Naive B cell (primary cell): ENCODE measurements at regions not wholly inside any gene's neighbourhood (a gene's known extent, or its start where the extent isn't known, plus 50 kb on each side); places are given as distances from the start of the nearest gene placed in this dataset.

Experiments used
- ATAC-seq, 2 donors: fragments of 150-1000 bp; cut with Tn5 transposase; 2 replicates each; pipeline ENCODE4 v1.10.0; 2021; ENCODE audit warnings: low read depth in 2 of 2, mild to moderate bottlenecking in 2 of 2, moderate library complexity in 2 of 2
- DNase-seq: peaks from one replicate; pipeline ENCODE4 v3.0.0; 2022
- H3K27ac Mint-ChIP-seq, 6 donors: one replicate each; pipeline ENCODE4 v1.8.0; 2020 to 2022; ENCODE audit warnings: mild to moderate bottlenecking in 6 of 6, mixed read lengths in 6 of 6, moderate library complexity in 5 of 6, inconsistent platforms in 2 of 6
- H3K27me3 Mint-ChIP-seq, 3 donors: one replicate each; pipeline ENCODE4 v1.8.0; 2021 to 2022; ENCODE audit warnings: mixed read lengths in 3 of 3, mild to moderate bottlenecking in 1 of 3
- H3K36me3 Mint-ChIP-seq, 2 donors: one replicate each; pipeline ENCODE4 v1.8.0; 2020 to 2022; ENCODE audit warnings: mixed read lengths in 2 of 2, inconsistent platforms in 1 of 2, mild to moderate bottlenecking in 1 of 2
- H3K4me1 Mint-ChIP-seq, 3 donors: one replicate each; pipeline ENCODE4 v1.8.0; 2020 to 2022; ENCODE audit warnings: mixed read lengths in 3 of 3, inconsistent platforms in 1 of 3, mild to moderate bottlenecking in 1 of 3, moderate library complexity in 1 of 3
- H3K4me3 Mint-ChIP-seq, 8 donors: one replicate each; pipeline ENCODE4 v1.8.0; 2020 to 2022; ENCODE audit warnings: mild to moderate bottlenecking in 8 of 8, mixed read lengths in 8 of 8, moderate library complexity in 8 of 8, inconsistent platforms in 2 of 8
- H3K9me3 Mint-ChIP-seq, 7 donors: one replicate each; pipeline ENCODE4 v1.8.0; 2020 to 2022; ENCODE audit warnings: mixed read lengths in 7 of 7, mild to moderate bottlenecking in 5 of 7, inconsistent platforms in 2 of 7, moderate library complexity in 1 of 7

GRCh38 chr17:12546983-12547382, 118.7 kb upstream of the MYOCD start:
- DNase-seq (no peak), ATAC-seq (no peak)
- no peaks in the 10 kb centered on the region for H3K36me3 Mint-ChIP-seq
- H3K4me1 Mint-ChIP-seq: no peaks in the 10 kb centered on the region
- H3K27me3 Mint-ChIP-seq: peaks cover 0 to 1% (median 0%) of the 10 kb centered on the region in 3 donors
- H3K4me3 Mint-ChIP-seq: no peak overlapping the region
- peaks cover 0 to 5% (median 0%) of the 10 kb centered on the region in 7 donors for H3K9me3 Mint-ChIP-seq
- H3K27ac Mint-ChIP-seq: no peak overlapping the region

GRCh38 chr17:12547831-12548230, 117.9 kb upstream of the MYOCD start:
- ATAC-seq: no peak

GRCh38 chr17:12548558-12548957, 117.1 kb upstream of the MYOCD start:
- Mint-ChIP-seq H3K27ac (no peak overlapping the region), H3K9me3 (peaks cover 0 to 5% (median 0%) of the 10 kb centered on the region in 7 donors), H3K4me1 (no peaks in the 10 kb centered on the region), H3K36me3 (no peaks in the 10 kb centered on the region), H3K4me3 (no peak overlapping the region), H3K27me3 (peaks cover 0 to 4% (median 0%) of the 10 kb centered on the region in 3 donors)
- no peak for DNase-seq
- ATAC-seq: no peak

More at GRCh38 chr17:12547831-12548230, 117.9 kb upstream of the MYOCD start:
- no peak for DNase-seq
- Mint-ChIP-seq H3K27ac (no peak overlapping the region), H3K36me3 (no peaks in the 10 kb centered on the region), H3K4me1 (no peaks in the 10 kb centered on the region), H3K27me3 (peaks cover 0 to 4% (median 0%) of the 10 kb centered on the region in 3 donors), H3K9me3 (peaks cover 0 to 5% (median 0%) of the 10 kb centered on the region in 7 donors), H3K4me3 (no peak overlapping the region)

DNA sequence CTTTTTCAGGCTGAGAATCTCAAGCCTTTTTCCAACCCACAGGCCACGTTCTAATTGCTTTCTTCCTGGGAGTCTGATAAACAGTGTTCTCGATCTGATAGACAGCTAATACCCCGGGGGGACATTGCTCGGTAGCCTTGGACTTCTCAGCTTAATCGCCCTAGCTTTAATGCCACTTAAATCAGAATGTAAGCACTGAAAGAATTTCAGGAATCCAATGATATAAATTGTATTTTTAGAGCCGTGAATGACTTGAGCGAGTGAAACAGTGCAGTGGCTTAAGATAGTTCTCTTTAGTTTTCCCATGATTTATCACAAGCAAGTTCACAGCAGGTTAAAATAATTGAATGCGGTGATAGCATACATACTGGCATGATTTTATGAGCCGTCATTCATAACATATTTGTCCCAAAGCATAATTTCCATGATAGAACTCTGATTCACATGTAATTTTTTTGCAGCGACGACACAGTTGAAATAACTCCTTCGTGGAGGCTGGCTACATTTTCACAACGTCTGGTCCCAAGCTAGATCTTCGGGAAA, 116.1 kb upstream of the MYOCD start:
- no peak overlapping the region for H3K27ac Mint-ChIP-seq

DNA sequence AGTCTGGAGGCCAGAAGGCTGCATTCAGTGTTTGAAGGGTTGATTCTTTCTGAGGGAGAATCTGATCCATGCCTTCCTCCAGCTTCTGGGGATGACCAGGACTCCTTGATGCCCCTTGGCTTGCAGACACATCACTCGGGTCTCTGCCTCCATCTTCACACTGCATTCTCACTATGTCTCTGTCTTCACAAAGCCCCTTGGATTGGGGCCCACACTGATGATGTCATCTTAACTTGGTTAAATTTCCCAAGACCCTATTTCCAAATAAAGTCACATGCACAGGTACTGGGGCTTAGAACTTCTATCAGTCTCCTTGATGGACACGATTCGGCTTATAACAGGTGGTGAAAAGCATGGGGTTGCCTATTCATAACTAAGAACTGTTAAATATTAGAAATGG, 112.1 kb upstream of the MYOCD start:
- H3K9me3 Mint-ChIP-seq: peaks cover 0 to 5% (median 0%) of the 10 kb centered on the region in 7 donors
- no peak for ATAC-seq
- no peak for DNase-seq
- H3K27ac Mint-ChIP-seq: no peak overlapping the region
- no peaks in the 10 kb centered on the region for H3K36me3 Mint-ChIP-seq
- no peaks in the 10 kb centered on the region for H3K4me1 Mint-ChIP-seq
- H3K4me3 Mint-ChIP-seq: no peak overlapping the region
- peaks cover 0 to 4% (median 0%) of the 10 kb centered on the region in 3 donors for H3K27me3 Mint-ChIP-seq

More for the DNA sequence above, 116.1 kb upstream of the MYOCD start:
- H3K9me3 Mint-ChIP-seq: peaks cover 0 to 5% (median 0%) of the 10 kb centered on the region in 7 donors
- DNase-seq (no peak), ATAC-seq (no peak)
- no peaks in the 10 kb centered on the region for H3K36me3 Mint-ChIP-seq
- H3K27me3 Mint-ChIP-seq: peaks cover 0 to 4% (median 0%) of the 10 kb centered on the region in 3 donors
- no peaks in the 10 kb centered on the region for H3K4me1 Mint-ChIP-seq
- H3K4me3 Mint-ChIP-seq: no peak overlapping the region

GRCh38 chr17:12554251-12554650, 111.4 kb upstream of the MYOCD start:
- DNase-seq: no peak
- H3K4me3 Mint-ChIP-seq: no peak overlapping the region
- ATAC-seq: no peak
- peaks cover 0 to 5% (median 0%) of the 10 kb centered on the region in 7 donors for H3K9me3 Mint-ChIP-seq
- no peaks in the 10 kb centered on the region for H3K4me1 Mint-ChIP-seq
- peaks cover 0 to 4% (median 0%) of the 10 kb centered on the region in 3 donors for H3K27me3 Mint-ChIP-seq
- no peak overlapping the region for H3K27ac Mint-ChIP-seq
- no peaks in the 10 kb centered on the region for H3K36me3 Mint-ChIP-seq

DNA sequence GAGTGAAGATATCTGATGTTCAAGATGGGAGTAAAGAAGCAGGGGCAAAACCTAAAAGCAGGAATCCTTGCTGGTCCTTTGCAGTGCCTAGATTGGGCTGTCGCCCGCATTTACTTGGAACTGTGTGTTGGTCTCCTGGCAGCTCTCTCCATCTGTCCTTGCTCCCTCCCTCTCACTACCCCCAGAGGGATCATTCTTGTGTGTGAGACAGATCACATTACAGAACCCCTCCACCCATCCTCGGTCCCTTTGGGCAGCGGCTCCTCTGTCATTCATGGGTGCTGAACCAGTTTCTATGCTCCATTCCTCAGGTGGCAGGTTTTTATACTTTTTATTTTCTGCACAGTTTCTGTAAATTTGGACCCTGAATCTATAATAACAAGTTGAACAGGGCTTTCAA, 99.4 kb upstream of the MYOCD start:
- no peak overlapping the region for H3K27ac Mint-ChIP-seq
- no peak for ATAC-seq
- H3K4me3 Mint-ChIP-seq: no peak overlapping the region
- peaks cover 0 to 11% (median 3%) of the 10 kb centered on the region in 7 donors for H3K9me3 Mint-ChIP-seq
- H3K36me3 Mint-ChIP-seq: no peaks in the 10 kb centered on the region
- DNase-seq: no peak
- H3K4me1 Mint-ChIP-seq: peaks cover 0 to 2% (median 0%) of the 10 kb centered on the region in 3 donors
- H3K27me3 Mint-ChIP-seq: peaks cover 0 to 8% (median 0%) of the 10 kb centered on the region in 3 donors

- H3K9me3 Mint-ChIP-seq: peaks cover 4 to 15% (median 8%) of the 10 kb centered on the region in 7 donors
- H3K4me1 Mint-ChIP-seq: peaks cover 0 to 2% (median 0%) of the 10 kb centered on the region in 3 donors
- no peak overlapping the region for H3K27ac Mint-ChIP-seq
- H3K27me3 Mint-ChIP-seq: peaks cover 0 to 8% (median 0%) of the 10 kb centered on the region in 3 donors
- DNase-seq: no peak
- no peak for ATAC-seq
- no peak overlapping the region for H3K4me3 Mint-ChIP-seq
- no peaks in the 10 kb centered on the region for H3K36me3 Mint-ChIP-seq
These were observed 98.3 kb upstream of the MYOCD start for GRCh38 chr17:12567077-12568053.

- Mint-ChIP-seq H3K36me3 (no peaks in the 10 kb centered on the region), H3K4me1 (peaks cover 0 to 2% (median 0%) of the 10 kb centered on the region in 3 donors), H3K4me3 (no peak overlapping the region), H3K27me3 (peaks cover 0 to 7% (median 0%) of the 10 kb centered on the region in 3 donors), H3K9me3 (peaks cover 4 to 15% (median 8%) of the 10 kb centered on the region in 7 donors), H3K27ac (no peak overlapping the region)
- DNase-seq: no peak
- ATAC-seq: no peak
These were observed 97.1 kb upstream of the MYOCD start for GRCh38 chr17:12568358-12569251.

DNA sequence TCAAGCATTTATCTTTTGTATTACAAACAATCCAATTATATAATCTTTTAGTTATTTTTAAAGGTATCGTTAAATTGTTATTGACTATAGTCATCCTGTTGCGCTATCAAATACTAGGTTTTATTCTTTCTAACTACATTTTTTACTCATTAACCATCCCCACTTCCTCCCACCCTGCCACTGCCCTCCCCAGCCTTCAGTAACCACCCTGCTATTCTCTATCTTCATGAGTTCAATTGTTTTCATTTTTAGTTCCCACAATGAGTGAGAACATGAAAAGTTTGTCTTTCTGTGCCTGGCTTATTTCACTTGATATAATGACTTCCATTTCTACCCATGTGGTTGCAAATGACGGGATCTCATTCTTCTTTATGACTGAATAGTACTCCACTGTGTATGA, 94.1 kb upstream of the MYOCD start:
- H3K27ac Mint-ChIP-seq: no peak overlapping the region
- no peak for DNase-seq
- H3K4me1 Mint-ChIP-seq: no peaks in the 10 kb centered on the region
- H3K9me3 Mint-ChIP-seq: peaks cover 4 to 10% (median 6%) of the 10 kb centered on the region in 7 donors
- no peaks in the 10 kb centered on the region for H3K36me3 Mint-ChIP-seq
- no peak overlapping the region for H3K4me3 Mint-ChIP-seq
- no peaks in the 10 kb centered on the region for H3K27me3 Mint-ChIP-seq
- ATAC-seq: no peak

- ATAC-seq (no peak), DNase-seq (no peak)
- no peak overlapping the region for H3K27ac Mint-ChIP-seq
- H3K9me3 Mint-ChIP-seq: peaks cover 6 to 10% (median 7%) of the 10 kb centered on the region in 7 donors
- no peaks in the 10 kb centered on the region for H3K4me1 Mint-ChIP-seq
- no peak overlapping the region for H3K4me3 Mint-ChIP-seq
- H3K36me3 Mint-ChIP-seq: no peaks in the 10 kb centered on the region
- H3K27me3 Mint-ChIP-seq: peaks cover 0 to 4% (median 0%) of the 10 kb centered on the region in 3 donors
These were observed 91.2 kb upstream of the MYOCD start for GRCh38 chr17:12574525-12574924.

GRCh38 chr17:12575641-12576040, 90.0 kb upstream of the MYOCD start:
- no peak overlapping the region for H3K4me3 Mint-ChIP-seq
- no peak for DNase-seq
- no peak overlapping the region for H3K27ac Mint-ChIP-seq
- peaks cover 3 to 8% (median 5%) of the 10 kb centered on the region in 7 donors for H3K9me3 Mint-ChIP-seq
- ATAC-seq: no peak
- no peaks in the 10 kb centered on the region for H3K4me1 Mint-ChIP-seq
- H3K36me3 Mint-ChIP-seq: no peaks in the 10 kb centered on the region
- peaks cover 0 to 4% (median 2%) of the 10 kb centered on the region in 3 donors for H3K27me3 Mint-ChIP-seq

GRCh38 chr17:12579288-12579687, 86.4 kb upstream of the MYOCD start:
- Mint-ChIP-seq H3K4me3 (no peak overlapping the region), H3K27me3 (peaks cover 0 to 9% (median 4%) of the 10 kb centered on the region in 3 donors), H3K36me3 (no peaks in the 10 kb centered on the region), H3K4me1 (no peaks in the 10 kb centered on the region), H3K9me3 (peaks cover 0 to 6% (median 3%) of the 10 kb centered on the region in 7 donors), H3K27ac (no peak overlapping the region)
- ATAC-seq (no peak), DNase-seq (no peak)
